Breast epithelium (tissue), 3 donors: ENCODE measurements at regions not wholly inside any gene's neighbourhood (a gene's known extent, or its start where the extent isn't known, plus 50 kb on each side); places are given as distances from the start of the nearest gene placed in this dataset.

ENCODE experiments used
- CTCF ChIP-seq, 3 donors: fragments of 450-650 bp; IDR thresholded peaks; one replicate each; pipeline ENCODE4 v1.5.1; 2016 to 2017; ENCODE audit warnings: antibody characterized with exemption in 3 of 3, mild to moderate bottlenecking in 3 of 3, moderate library complexity in 3 of 3
- POLR2A ChIP-seq: fragments of 450-650 bp; IDR thresholded peaks from one replicate; pipeline ENCODE4 v1.6.1; 2016; ENCODE audit warnings: antibody characterized with exemption, mild to moderate bottlenecking, moderate library complexity
- POLR2AphosphoS5 ChIP-seq, 3 donors: sonication (generic); formaldehyde crosslinking; IDR thresholded peaks; one replicate each; pipeline ENCODE4 v1.6.1; 2017; ENCODE audit warnings: antibody characterized with exemption in 3 of 3

GRCh38 chr15:28786521-28786920 lies 61.9 kb downstream of the GOLGA6L7 start:
- TF ChIP-seq POLR2A (no peak), CTCF (IDR thresholded peaks at IDR 0.05) (no peak), POLR2AphosphoS5 (IDR thresholded peaks at IDR 0.05) (no peak)
